B cell (primary cell): ENCODE measurements at regions not wholly inside any gene's neighbourhood (a gene's known extent, or its start where the extent isn't known, plus 50 kb on each side); places are given as distances from the start of the nearest gene placed in this dataset.

ENCODE experiments used
- ATAC-seq: fragments of 200-7000 bp; cut with Tn5 transposase; one replicate; pipeline ENCODE4 v1.10.0; 2021; ENCODE audit warnings: low read depth, mild to moderate bottlenecking, moderate number of reproducible peaks, moderate library complexity
- CTCF ChIA-PET: fragments of 350-600 bp; sonication (Branson Sonifier 250); formaldehyde crosslinking; loops from one replicate; lab custom pipeline; 2021; ENCODE audit warnings: antibody characterized with exemption, inconsistent platforms; lab: Charles Lee
- POLR2A ChIA-PET: fragments of 350-600 bp; sonication (Branson Sonifier 250); formaldehyde crosslinking; loops from one replicate; lab custom pipeline; 2021; ENCODE audit warnings: antibody characterized with exemption; lab: Charles Lee
- DNase-seq: peaks from one replicate; pipeline ENCODE4 v3.0.0; 2013
- H2AFZ ChIP-seq: 2 replicates; pipeline ENCODE4 v1.6.1; 2012; ENCODE audit warnings: mild to moderate bottlenecking, low read depth, low read length; ENCODE audit not compliant: insufficient read depth, poor library complexity, severe bottlenecking
- H3K27ac ChIP-seq, 2 donors: 1 replicate in 1 of 2; 2 replicates in 1 of 2; pipeline ENCODE4 v1.5.1; 2012 to 2013; ENCODE audit warnings: low read length in 2 of 2, mild to moderate bottlenecking in 2 of 2, moderate library complexity in 1 of 2
- H3K27me3 ChIP-seq, 4 experiments: fragments of 200-600 bp in 1 of 4; sonication (generic) in 1 of 4; replicated peaks in 1 of 4; 1 replicate in 2 of 4; 2 replicates in 2 of 4; pipeline versions ENCODE4 v1.6.1 to v1.7.0; 2013 to 2016; ENCODE audit warnings: low read length in 3 of 4, mild to moderate bottlenecking in 2 of 4, mixed read lengths in 1 of 4, moderate library complexity in 1 of 4; ENCODE audit not compliant: insufficient read depth in 4 of 4, control insufficient read depth in 3 of 4; ENCODE audit errors: control extremely low read depth in 1 of 4
- H3K36me3 ChIP-seq, 2 experiments: replicated peaks in 1 of 2; 1 replicate in 1 of 2; 2 replicates in 1 of 2; pipeline versions ENCODE4 v1.6.1 to v1.7.1; 2013; ENCODE audit warnings: low read length in 1 of 2; ENCODE audit not compliant: insufficient read depth in 2 of 2, control insufficient read depth in 1 of 2; ENCODE audit errors: control extremely low read depth in 1 of 2, extremely low read depth in 1 of 2
- H3K4me1 ChIP-seq, 2 donors: fragments of 200-600 bp in 1 of 2; sonication (generic) in 1 of 2; 1 replicate in 1 of 2; 2 replicates in 1 of 2; pipeline versions ENCODE4 v1.5.1 to v1.6.1; 2013 to 2017; ENCODE audit warnings: low read length in 2 of 2; ENCODE audit not compliant: control insufficient read depth in 2 of 2, insufficient read depth in 2 of 2
- H3K4me2 ChIP-seq: replicated peaks from 2 replicates; pipeline ENCODE3; 2012; ENCODE audit warnings: mild to moderate bottlenecking, low read depth, low read length; ENCODE audit not compliant: poor library complexity, severe bottlenecking
- H3K4me3 ChIP-seq, 5 experiments: fragments of 200-600 bp in 1 of 5; sonication (generic) in 1 of 5; 1 replicate in 3 of 5; 2 replicates in 2 of 5; pipeline versions ENCODE4 v1.5.1 to v1.7.0; 2011 to 2016; ENCODE audit warnings: low read length in 4 of 5, mild to moderate bottlenecking in 4 of 5, low read depth in 2 of 5, control low read depth in 1 of 5, moderate library complexity in 1 of 5; ENCODE audit not compliant: insufficient read depth in 1 of 5; ENCODE audit errors: control extremely low read depth in 1 of 5, extremely low read depth in 1 of 5
- H3K79me2 ChIP-seq: fragments of 200-600 bp; sonication (generic); one replicate; pipeline ENCODE4 v1.6.0; 2016; ENCODE audit warnings: low read length; ENCODE audit not compliant: control insufficient read depth, insufficient read depth
- H3K9ac ChIP-seq: fragments of 200-600 bp; sonication (generic); 2 replicates; pipeline ENCODE4 v1.6.1; 2017; ENCODE audit warnings: mild to moderate bottlenecking, low read length, moderate library complexity
- H3K9me3 ChIP-seq, 3 donors: one replicate each; pipeline versions ENCODE4 v1.6.1 to v1.7.1; 2013; ENCODE audit warnings: low read length in 2 of 3; ENCODE audit not compliant: control insufficient read depth in 2 of 3, insufficient read depth in 1 of 3; ENCODE audit errors: control extremely low read depth in 1 of 3
- H4K20me1 ChIP-seq: 2 replicates; pipeline ENCODE4 v1.6.0; 2012; ENCODE audit warnings: mild to moderate bottlenecking, low read length; ENCODE audit not compliant: insufficient read depth, control insufficient read depth, poor library complexity, severe bottlenecking
- H3K27ac Mint-ChIP-seq: one replicate; pipeline ENCODE4 v1.8.0; 2021; ENCODE audit warnings: mixed read lengths
- H3K27me3 Mint-ChIP-seq: one replicate; pipeline ENCODE4 v1.8.0; 2021; ENCODE audit warnings: mixed read lengths
- H3K4me1 Mint-ChIP-seq: one replicate; pipeline ENCODE4 v1.8.0; 2021; ENCODE audit warnings: mixed read lengths
- H3K4me3 Mint-ChIP-seq: one replicate; pipeline ENCODE4 v1.8.0; 2021; ENCODE audit warnings: mixed read lengths
- H3K9me3 Mint-ChIP-seq: one replicate; pipeline ENCODE4 v1.8.0; 2022; ENCODE audit warnings: mixed read lengths; ENCODE audit not compliant: insufficient read depth
- EZH2 ChIP-seq: IDR thresholded peaks from 2 replicates; pipeline ENCODE4 v1.6.1; 2012; ENCODE audit warnings: borderline replicate concordance, low read depth, mild to moderate bottlenecking, moderate library complexity, low read length; ENCODE audit not compliant: insufficient read depth, poor library complexity, severe bottlenecking
- WGBS: methylation state at CpG from one replicate; pipeline ENCODE4 v1.1.5; 2013; ENCODE audit warnings: missing lambda C conversion rate; ENCODE audit not compliant: insufficient coverage; 5-methylcytosine and 5-hydroxymethylcytosine counted together
- intact Hi-C: fragments of 100-400 bp; cut with micrococcal nuclease; formaldehyde crosslinking; loops from one replicate; pipeline ENCODE4 v1.10.0; 2022
- TF ChIP-seq, protein P1 (sequence below): fragments of 200-600 bp; IDR thresholded peaks from one replicate; pipeline ENCODE4 v1.8.0; 2022; ENCODE audit warnings: antibody characterized with exemption, mild to moderate bottlenecking

DNA sequence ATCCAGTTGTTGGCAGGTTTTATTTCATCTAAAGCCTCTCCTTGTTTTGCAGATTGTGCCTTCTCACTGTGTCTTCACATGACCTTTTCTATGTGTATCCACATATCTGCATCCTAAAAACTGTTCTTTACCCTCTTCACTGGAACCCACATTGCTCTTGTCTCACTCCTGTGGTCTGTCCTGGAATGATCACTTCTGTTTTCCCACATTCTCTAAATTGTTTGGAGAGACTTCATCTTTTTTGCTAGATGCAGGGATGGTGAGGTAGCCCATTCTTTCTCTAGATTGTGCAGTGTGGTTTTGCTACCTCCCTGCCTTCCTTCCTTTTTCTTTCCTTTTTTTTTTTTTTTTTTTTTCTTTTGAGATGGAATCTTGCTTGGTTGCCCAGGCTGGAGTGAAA is 608.6 kb upstream of the MIR17HG start:
- H3K36me3 ChIP-seq = no peaks in the 10 kb centered on the region
- H3K4me1 ChIP-seq = no peaks in the 10 kb centered on the region
- no peaks in the 10 kb centered on the region for H3K79me2 ChIP-seq
- no peaks in the 10 kb centered on the region for H3K27me3 ChIP-seq
- H3K27ac Mint-ChIP-seq = no peak overlapping the region
- H3K4me3 ChIP-seq = no peak overlapping the region
- no peak overlapping the region for H3K4me2 ChIP-seq
- ChIA-PET CTCF (no interaction called here), POLR2A (no interaction called here)
- H3K9me3 ChIP-seq = peaks cover 0 to 4% (median 0%) of the 10 kb centered on the region in 3 donors
- H3K9me3 Mint-ChIP-seq = no peaks in the 10 kb centered on the region
- H3K27me3 Mint-ChIP-seq = no peaks in the 10 kb centered on the region
- no peak for ATAC-seq
- intact Hi-C loops = no loop called here
- no peaks in the 10 kb centered on the region for H4K20me1 ChIP-seq
- H3K4me1 Mint-ChIP-seq = no peaks in the 10 kb centered on the region
- no peak overlapping the region for H3K4me3 Mint-ChIP-seq
- no peak overlapping the region for H3K27ac ChIP-seq
- H2AFZ ChIP-seq = no peak overlapping the region
- DNase-seq = no peak
- TF ChIP-seq, protein P1, sequence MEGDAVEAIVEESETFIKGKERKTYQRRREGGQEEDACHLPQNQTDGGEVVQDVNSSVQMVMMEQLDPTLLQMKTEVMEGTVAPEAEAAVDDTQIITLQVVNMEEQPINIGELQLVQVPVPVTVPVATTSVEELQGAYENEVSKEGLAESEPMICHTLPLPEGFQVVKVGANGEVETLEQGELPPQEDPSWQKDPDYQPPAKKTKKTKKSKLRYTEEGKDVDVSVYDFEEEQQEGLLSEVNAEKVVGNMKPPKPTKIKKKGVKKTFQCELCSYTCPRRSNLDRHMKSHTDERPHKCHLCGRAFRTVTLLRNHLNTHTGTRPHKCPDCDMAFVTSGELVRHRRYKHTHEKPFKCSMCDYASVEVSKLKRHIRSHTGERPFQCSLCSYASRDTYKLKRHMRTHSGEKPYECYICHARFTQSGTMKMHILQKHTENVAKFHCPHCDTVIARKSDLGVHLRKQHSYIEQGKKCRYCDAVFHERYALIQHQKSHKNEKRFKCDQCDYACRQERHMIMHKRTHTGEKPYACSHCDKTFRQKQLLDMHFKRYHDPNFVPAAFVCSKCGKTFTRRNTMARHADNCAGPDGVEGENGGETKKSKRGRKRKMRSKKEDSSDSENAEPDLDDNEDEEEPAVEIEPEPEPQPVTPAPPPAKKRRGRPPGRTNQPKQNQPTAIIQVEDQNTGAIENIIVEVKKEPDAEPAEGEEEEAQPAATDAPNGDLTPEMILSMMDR = no peak
- no peak for TF ChIP-seq EZH2
- no peak overlapping the region for H3K9ac ChIP-seq

DNA sequence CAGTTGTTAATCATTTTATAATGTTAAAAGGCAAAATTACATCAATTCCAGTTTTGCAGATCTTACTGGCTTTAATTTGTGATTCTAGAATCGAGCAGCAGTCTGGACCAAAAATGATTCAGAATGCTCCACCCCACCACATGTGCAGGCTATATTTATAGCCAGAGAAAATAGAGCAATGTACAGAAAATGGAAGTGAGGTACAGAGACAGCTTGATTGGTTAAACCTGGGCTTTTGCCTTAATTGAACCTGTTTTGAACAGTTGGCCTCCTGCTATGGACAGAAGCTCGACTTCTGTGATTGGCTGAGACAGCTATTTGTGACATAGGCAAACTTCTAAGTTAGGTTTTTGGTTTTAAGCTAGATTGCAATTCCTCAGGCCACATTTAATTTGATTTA is 607.4 kb upstream of the MIR17HG start:
- H3K4me1 ChIP-seq = no peaks in the 10 kb centered on the region
- DNase-seq (no peak), ATAC-seq (no peak)
- Mint-ChIP-seq H3K27me3 (no peaks in the 10 kb centered on the region), H3K27ac (no peak overlapping the region), H3K4me1 (no peaks in the 10 kb centered on the region), H3K4me3 (no peak overlapping the region), H3K9me3 (no peaks in the 10 kb centered on the region)
- H4K20me1 ChIP-seq = no peaks in the 10 kb centered on the region
- no peak overlapping the region for H3K4me3 ChIP-seq
- ChIA-PET POLR2A (no interaction called here), CTCF (no interaction called here)
- H3K79me2 ChIP-seq = no peaks in the 10 kb centered on the region
- TF ChIP-seq, protein P1 = no peak
- TF ChIP-seq EZH2 = no peak
- H3K36me3 ChIP-seq = no peaks in the 10 kb centered on the region
- no peak overlapping the region for H3K9ac ChIP-seq
- no CpG with 5 or more reads among the region's 2 CpGs for WGBS
- no peak overlapping the region for H3K4me2 ChIP-seq
- intact Hi-C loops = no loop called here
- H3K27me3 ChIP-seq = no peaks in the 10 kb centered on the region
- H3K27ac ChIP-seq = no peak overlapping the region
- H2AFZ ChIP-seq = no peak overlapping the region
- peaks cover 0 to 4% (median 0%) of the 10 kb centered on the region in 3 donors for H3K9me3 ChIP-seq
